RPMI8226 (cell line): ENCODE measurements at regions not wholly inside any gene's neighbourhood (a gene's known extent, or its start where the extent isn't known, plus 50 kb on each side); places are given as distances from the start of the nearest gene placed in this dataset.
"Not testable (repeated sequence)": the region's sequence is repeated elsewhere in the genome, so short reads cannot be mapped to it uniquely, and the experiment has no call there.

Source experiments
- DNase-seq: peaks from one replicate; pipeline ENCODE4 v3.0.0-alpha.2; 2015

- DNase-seq, result no peak
These were observed 860.0 kb upstream of the ZEB2 start for GRCh38 chr2:145379934-145380333.

- no peak for DNase-seq
These were observed 854.2 kb upstream of the ZEB2 start for GRCh38 chr2:145374165-145374564.

DNA sequence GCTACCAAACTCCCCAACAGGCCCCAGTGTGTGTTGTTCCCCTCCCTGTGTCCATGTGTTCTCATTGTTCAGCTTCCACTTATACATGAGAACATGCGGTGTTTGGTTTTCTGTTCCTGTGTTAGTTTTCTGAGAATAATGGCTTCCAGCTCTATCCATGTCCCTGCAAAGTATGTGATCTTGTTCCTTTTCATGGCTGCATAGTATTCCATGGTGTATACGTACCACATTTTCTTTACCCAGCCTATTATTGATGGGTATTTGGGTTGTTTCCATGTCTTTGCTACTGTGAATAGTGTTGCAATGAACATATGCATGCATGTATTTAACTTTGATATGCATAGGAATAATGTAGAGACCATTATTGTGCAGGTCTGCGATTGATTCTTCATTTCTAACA, 847.4 kb upstream of the ZEB2 start:
- DNase-seq, result not testable (repeated sequence)

DNA sequence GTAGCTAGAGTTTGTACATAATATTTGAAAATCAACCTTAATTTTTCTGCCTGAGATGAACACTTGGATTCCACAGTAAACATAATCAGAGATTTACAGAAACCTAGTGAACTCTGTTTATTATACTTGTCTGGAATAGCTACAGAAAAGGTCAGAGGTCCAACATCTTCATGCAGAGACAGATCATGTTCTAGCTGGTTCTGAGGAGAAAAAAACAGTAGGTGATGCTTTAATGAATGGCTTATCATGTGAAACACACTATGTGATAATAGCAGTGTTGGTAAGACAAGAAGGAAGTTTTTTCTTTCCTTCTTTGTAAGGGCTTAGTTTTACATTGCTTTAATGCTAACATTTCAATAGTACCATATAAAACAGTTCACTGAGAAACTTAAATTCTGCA, 846.4 kb upstream of the ZEB2 start:
- no peak for DNase-seq

- DNase-seq, result no peak
These were observed 840.3 kb upstream of the ZEB2 start for GRCh38 chr2:145360129-145360790.

DNA sequence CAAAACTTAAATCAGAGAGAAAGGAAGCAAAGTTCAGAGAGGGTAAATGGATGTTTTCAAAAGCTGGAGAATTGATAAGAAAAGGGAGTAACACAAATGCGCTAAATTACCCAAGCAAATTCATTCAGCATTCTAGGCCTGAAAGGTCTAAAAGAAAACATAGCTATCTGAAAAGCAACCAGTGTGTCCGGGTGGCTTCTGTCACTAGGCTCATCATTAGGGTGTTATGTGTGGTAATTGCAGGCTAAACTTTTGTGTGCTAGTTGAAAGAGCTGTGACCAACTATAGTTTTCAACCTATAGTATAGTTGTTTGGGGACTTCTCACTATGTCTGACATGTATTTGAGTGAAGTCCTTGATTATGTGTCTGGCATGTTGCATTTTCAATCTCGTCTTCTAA, 839.6 kb upstream of the ZEB2 start:
- DNase-seq, result no peak

GRCh38 chr2:145356056-145356455, 836.1 kb upstream of the ZEB2 start:
- DNase-seq, result no peak

DNA sequence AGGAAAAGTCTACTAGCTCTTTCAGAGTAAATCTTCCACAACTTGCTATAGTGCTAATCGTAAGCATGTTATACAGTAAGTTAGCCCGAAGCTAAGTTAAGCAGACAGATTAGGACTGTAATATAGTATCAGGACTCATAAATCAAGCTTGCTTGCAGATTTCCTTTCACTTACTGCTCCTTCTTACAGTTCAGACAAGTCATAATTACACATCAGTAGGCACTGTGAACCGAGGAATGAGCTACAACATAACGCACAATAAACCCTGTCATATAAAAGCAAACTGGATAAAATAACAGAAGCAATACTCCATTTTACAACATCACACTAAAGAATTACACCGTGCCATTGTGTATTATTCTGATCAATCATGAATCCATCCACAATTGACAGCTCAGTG, 832.6 kb upstream of the ZEB2 start:
- DNase-seq, result no peak

GRCh38 chr2:145351864-145352425, 832.0 kb upstream of the ZEB2 start:
- DNase-seq, result no peak

DNA sequence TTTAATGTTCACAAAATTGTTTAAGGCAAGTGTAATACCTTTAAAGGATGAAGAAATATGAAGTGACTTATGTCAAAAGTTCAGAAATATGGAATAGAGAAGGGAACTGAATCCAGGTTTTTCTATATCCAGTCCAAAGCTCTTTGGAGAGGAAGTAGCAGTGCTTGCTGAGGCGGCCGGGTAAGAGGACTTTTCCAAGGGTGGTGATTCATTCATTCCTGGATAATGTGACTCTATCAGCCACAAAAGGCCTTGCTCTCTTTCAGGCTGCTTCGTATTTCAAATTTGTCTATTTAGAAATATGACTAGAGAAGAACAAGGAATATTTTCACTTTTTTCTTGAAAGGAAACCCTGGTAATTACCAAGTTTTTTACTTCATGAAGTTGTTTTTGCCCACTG, 830.1 kb upstream of the ZEB2 start:
- DNase-seq, result no peak

DNA sequence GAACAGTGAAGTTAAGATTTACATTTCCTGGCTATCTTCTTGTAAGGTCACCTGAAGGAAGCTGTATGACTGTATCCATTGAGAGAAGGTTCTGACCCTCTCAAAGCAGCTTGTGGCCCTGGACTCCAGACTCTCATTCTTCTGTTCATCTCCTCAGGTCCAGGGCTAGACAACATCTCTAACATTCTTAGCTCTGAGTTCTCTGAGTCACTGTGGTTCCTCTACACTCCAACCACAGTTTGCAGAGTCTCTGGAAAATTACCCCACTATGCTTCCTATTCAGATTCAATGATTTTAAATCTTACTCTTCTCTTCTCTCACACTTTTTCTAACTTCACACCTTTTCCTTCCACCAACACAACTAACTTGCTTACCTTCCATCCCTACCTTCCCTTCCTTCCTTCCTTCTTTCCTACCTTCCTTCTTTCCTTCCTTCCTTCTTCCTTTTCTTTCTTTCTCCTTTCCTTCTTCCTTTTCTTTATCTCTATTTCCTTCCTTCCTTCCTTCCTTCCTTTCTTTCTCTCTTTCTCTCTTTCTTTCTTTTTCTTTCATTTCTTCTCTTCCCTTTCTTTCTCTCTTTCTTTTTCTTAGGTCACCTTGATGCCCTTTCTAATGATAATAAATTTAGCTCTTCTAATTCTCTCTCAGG, 824.3 kb upstream of the ZEB2 start:
- no peak for DNase-seq

- DNase-seq, result no peak
These were observed 823.4 kb upstream of the ZEB2 start for GRCh38 chr2:145343287-145343686.

GRCh38 chr2:145341536-145341935, 821.6 kb upstream of the ZEB2 start:
- no peak for DNase-seq

DNA sequence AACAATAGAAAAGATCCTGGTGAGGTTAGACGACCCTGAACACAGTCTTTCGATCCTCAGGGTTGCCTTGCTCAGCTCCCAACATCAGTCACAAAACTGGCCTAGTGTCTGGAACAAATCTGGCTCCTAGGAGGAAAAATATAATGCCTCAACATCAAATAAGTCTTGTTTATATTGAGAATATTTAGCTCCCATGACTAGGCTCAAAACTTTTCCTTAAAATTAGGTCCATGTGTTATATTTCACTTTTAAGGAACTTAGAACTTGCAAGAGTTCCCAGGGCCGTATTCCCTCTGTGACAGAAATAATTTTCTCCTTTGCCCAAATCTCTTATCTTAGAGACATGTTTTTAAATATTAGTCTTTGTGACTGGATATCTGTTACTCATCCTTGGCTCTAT, 819.7 kb upstream of the ZEB2 start:
- DNase-seq, result no peak

DNA sequence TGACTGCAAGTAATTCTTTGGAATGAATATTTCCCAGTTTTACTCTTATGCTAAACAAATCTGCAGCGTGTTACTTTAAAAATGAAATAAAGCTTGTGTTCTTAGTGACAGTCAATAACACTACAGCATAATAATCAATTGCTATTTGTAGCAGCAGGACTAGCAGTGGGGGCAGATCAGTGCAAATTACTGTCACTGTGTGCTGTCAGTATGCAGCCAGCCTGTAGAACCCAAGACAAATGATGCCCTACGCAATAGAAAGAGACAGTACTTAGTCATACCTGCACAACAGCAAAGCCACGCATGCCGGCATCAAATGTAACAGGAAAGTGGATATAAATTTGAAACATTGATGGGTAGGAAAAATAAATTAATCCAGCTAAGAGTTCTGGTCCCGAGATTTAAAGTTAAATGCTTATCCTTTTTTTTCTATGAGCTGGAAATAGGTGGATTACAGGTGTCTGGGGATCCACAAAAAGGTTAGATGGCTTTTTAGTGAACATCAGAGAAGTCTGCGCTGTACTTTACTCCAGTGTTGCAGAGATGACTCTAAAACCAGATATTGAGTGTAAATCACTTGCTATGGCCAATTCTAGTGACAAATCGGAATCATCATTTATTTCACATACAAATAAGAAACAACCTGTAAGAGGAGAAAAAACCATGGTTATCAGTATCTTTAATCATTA, 812.4 kb upstream of the ZEB2 start:
- DNase-seq, result no peak

GRCh38 chr2:145329971-145330370, 810.1 kb upstream of the ZEB2 start:
- no peak for DNase-seq

DNA sequence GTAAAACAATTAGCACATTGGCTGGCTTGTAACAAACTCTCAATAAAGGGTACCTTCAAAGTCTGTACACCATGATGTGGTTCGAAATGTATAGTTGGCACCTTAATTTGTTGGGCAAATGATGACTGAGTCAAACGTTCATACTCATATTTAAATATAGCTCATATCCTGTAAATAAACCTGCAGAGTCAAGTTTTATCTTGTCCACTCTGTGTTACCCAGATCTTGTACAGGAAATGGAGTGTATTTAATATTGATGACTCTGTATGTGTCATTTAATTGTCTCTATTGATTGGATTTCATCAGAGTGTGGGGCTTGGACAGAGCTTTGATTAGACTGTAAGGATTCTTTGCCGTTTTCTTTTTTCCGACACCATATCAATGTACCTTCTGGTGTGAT, 805.6 kb upstream of the ZEB2 start:
- DNase-seq, result no peak

- DNase-seq, result no peak
These were observed 804.8 kb upstream of the ZEB2 start for GRCh38 chr2:145324748-145325147.

- no peak for DNase-seq
These were observed 803.6 kb upstream of the ZEB2 start for GRCh38 chr2:145323512-145323911.

GRCh38 chr2:145321344-145321743, 801.4 kb upstream of the ZEB2 start:
- DNase-seq, result no peak

- no peak for DNase-seq
These were observed 796.6 kb upstream of the ZEB2 start for GRCh38 chr2:145316496-145316895.

- no peak for DNase-seq
These were observed 795.1 kb upstream of the ZEB2 start for GRCh38 chr2:145315053-145315452.

DNA sequence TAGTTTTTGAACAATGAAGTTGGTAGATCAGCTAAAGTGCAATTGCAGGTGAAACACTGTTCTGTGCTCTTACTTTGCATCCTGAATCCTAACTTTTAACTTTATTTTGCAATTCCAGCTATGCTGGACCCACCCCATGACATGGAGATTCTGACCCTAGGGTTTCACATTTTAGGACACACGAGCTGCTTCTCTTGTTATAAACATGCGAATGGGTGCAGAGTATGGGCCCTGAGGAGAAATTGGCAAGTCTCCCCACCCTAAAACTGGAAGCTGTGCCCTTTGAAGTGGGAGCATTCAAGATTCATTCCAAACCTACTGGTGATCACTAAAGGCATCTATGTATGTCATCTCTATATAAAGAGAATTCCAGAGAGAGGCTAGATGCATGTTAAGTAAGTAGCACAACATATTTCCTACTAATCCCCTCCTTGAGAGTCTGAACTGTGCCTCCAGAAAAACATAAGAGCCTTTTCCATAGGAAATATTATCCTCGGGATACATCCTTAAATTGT, 794.3 kb upstream of the ZEB2 start:
- DNase-seq, result no peak

DNA sequence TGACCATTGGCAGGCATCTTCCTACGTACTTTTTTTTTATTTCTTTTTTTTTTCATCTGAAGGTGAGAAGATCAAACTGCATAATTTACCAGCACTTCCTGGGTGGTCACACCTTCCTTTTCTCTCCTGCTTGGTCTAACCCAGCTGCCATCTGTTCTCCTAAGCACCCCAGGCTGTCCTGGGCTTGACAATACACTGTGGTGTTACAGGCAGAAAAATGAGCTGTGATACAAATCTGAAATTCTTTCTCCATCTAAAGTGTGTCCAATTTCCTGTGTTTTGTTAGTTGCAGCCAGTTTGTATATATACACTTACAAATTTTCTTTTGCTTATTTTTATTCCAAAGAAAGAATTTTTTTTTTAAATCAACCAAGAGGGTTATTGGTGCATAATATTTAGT, 786.0 kb upstream of the ZEB2 start:
- DNase-seq, result no peak
